Inferior parietal cortex (tissue), 1 donor: ENCODE measurements at regions not wholly inside any gene's neighbourhood (a gene's known extent, or its start where the extent isn't known, plus 50 kb on each side); places are given as distances from the start of the nearest gene placed in this dataset.

ENCODE experiments used
- DNase-seq: peaks from one replicate; pipeline ENCODE4 v3.0.0-alpha.2; 2016; ENCODE audit errors: extremely low spot score

DNA sequence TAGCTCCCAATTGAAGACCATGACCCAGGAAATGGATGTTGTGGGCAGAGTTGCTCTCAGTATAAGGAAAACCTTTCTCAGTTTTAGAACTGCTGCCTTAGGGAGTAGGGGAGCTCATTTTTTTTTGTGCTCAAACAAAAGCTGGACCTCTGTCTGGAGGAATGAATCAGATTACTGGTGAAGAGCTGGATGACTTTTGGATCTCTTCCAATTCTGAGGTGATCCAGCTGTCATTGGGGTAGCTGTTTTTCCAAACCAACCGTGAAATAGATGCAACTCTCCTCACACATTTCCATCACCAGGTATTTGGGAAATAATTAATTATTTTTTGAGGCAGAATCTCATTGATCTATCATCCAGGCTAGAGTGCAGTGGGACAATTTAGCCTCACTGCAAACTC, 251.3 kb upstream of the PLET1 start:
- no peak for DNase-seq

DNA sequence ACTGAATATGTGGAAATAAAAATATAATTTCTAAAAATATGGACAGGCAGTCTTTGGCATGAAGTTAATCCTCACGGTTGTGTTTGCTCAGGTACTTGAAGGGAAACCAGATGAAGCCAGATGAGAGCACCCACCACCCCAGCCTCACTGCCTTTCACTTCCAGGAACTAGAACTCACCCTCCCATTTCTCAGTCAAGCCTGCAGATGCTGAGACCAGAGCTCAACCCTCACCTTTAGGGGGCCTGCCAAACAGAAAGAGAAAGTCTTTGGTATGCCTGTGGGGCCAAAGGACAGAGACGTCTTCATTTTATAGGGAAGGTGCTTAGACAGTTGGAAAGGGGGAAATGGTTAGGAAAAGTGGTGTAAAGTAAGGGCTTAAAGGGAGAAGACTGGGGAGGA, 252.8 kb upstream of the PLET1 start:
- no peak for DNase-seq

DNA sequence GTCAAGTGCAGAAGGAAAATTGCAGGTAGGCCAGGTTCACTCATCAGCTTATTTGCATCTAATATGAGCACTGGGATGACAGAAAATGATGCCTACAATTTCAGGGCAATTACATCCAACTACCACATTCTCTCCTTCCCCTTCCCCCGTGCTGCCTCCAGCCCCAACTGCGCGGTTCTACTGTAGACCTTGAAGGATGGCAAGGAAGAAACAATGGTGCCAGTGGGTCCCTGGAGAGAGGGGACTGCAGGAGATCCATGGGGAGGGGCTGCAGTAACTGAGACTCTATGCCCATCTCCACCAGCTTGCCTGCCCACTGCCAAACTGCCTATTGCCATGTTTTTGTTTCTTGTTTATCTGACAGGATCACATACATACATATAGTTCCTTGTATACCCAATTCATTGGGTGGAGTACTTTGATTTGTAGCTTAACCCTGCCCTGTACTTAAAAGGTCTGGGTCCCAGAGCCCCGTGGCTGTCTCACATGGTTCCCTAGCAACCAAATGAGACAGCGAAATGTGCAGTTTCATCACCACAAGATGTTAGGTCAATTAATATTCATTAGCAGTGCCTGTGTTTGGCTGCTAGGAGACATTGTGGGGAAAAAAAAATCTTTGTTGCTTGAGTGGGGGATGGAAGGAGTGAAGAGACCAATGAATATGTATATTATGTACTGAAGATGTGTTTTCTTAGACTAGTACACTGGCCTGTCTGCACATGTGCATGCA, 253.5 kb upstream of the PLET1 start:
- DNase-seq, result peak; percentile 57

DNA sequence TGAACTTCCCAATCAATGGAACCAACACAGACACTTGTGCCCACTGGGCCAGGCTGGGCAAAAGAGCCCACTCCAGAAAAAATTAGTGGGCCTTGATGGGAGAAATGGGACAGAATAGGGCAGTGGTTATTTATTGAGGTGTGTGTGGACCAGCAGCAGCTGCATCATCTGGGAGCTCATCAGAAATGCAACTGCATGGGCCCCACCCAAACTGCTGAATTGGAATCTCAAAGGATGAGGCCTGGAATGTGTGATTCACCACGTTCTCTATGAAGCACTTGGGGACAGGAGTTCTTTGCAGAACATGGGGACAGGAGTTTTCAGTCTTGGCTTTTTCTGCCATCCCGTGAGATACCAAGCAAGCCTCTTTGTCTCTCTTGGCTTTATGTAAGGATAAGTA, 255.6 kb upstream of the PLET1 start:
- no peak for DNase-seq

GRCh38 chr11:112516755-112517154, 256.1 kb upstream of the PLET1 start:
- no peak for DNase-seq

- no peak for DNase-seq
These were observed 257.7 kb upstream of the PLET1 start for GRCh38 chr11:112518371-112518770.

GRCh38 chr11:112519751-112520150, 259.1 kb upstream of the PLET1 start:
- DNase-seq, result no peak

DNA sequence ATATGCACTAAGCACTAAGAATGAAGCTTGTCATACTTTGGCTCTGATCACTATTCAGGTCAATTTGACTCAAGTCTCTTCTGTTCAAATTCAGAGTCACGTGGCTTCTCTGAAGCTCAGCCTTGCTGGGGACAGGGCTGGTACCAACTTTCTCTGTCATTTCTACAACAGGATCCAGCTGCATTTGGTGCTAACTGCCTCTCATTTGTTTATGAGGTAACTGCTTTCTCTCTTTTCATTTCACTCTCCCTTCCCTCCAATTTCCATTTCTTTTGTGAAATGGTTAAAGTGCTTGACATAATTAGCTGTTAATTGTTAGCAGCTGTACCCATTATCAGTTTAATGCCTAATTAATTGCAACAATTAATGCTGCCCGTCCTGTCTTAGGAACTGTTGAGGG, 259.7 kb upstream of the PLET1 start:
- DNase-seq, result no peak

DNA sequence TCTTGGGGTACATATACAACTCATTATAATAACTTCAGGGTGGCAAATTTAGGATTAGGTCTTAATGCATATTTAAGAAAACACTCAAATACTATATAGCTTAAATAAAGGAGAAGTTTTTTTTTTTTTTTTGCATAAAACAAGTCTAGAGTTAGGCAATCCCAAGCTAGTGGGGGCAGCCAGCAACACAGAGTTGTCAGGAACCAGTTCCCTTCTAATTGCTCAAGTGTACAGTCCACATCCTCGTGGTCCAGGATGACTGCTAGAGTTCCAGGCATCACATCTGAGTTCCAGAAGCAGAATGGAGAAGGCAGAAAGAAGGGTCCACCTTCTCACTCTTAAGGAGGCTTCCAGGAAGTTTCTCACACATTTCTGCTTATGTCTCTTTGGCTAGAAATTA, 261.9 kb upstream of the PLET1 start:
- DNase-seq, result no peak

GRCh38 chr11:112523031-112523430, 262.4 kb upstream of the PLET1 start:
- no peak for DNase-seq

GRCh38 chr11:112523477-112523876, 262.8 kb upstream of the PLET1 start:
- peak; percentile 65 for DNase-seq

DNA sequence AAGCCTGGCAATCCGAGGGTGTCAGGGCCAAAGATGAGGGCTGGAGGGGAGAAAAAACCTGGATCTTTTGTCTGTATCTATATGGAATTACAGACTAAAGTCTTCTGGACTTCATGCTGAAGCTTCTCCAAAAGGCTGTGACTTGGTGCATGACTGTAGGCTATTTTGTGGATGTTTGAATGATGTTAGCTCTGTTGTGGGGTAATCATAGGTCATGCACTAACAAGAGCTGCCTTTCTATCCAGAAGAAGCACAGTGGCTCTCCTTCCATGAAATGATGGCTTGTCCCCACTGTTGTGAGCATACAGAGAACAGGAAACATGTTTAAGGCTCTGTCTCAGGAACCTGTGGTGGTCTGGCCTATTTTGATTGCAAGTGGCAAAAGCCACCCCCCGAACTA, 263.3 kb upstream of the PLET1 start:
- peak; percentile 32 for DNase-seq

DNA sequence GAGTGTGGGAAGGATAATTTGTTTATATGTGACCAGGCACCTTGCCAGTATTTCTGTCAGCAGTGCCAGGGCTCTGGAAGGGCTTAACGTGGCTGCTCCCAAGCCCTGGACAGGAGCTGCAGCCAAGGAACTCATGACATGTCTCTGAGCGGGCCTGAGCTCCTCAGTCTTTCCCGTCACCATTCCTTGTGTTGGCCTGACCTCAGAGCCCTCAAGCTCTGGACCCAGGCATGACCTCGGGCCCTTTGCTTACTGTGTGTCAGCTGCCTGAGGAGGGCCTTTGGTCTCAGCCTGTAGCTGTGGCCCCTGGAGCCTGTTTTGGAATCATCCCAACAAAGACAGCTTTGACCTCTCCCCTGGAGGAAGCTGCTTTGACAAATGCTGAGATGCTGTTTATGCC, 264.1 kb upstream of the PLET1 start:
- DNase-seq, result no peak

DNA sequence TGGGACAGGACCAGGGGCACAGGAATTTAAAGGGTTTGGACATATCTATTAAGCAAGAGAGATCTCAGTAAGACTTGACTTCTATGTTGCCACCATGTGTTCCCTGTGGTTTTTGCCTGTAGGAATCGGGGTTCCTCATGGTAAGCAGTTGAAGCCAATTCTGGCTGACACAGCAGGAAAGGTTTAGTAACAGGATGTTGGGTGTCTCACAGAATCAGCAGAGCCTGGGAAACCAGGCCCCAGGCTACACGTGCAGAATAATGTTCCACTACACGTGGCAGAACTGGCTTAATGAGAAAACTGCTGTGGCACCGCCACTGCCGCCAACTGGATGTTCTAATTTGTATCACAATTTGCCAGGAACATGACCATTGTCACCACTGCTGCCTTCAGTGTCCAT, 264.6 kb upstream of the PLET1 start:
- DNase-seq, result peak; percentile 11

DNA sequence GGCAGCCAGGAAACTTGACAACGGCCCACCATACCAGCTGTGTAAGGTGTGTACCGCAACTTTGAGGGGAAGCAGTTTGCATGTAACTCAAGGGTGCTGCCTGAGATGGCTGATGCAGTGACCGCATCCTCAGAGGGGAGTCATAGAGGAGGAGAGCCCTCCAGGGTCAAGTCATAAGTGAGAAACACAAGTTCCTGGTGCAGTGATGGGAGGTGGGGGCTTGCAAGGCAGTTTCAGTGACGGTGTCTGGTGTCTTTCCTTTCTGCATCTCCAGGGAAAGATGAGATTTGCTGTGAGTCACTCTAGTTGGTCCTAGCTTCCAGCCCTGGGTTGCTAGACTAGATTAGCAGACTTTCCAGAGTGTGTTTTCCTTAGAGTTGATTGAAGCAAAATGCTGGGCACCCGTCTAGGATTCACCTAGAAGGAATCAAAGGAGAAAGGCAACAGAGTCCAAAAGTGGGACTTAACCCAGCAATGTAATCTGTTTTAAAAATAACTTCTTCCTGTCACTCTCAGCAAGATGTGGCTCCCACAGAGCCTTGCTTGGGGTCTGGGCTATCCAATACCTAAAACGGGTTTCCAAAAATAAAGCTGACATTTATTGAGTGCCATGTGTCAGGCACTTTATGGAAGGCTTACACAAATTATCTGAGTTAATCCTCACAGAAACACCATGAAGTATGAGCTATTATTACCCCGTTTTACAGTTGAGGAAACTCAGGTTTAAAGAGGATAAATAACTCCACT, 265.4 kb upstream of the PLET1 start:
- no peak for DNase-seq

DNA sequence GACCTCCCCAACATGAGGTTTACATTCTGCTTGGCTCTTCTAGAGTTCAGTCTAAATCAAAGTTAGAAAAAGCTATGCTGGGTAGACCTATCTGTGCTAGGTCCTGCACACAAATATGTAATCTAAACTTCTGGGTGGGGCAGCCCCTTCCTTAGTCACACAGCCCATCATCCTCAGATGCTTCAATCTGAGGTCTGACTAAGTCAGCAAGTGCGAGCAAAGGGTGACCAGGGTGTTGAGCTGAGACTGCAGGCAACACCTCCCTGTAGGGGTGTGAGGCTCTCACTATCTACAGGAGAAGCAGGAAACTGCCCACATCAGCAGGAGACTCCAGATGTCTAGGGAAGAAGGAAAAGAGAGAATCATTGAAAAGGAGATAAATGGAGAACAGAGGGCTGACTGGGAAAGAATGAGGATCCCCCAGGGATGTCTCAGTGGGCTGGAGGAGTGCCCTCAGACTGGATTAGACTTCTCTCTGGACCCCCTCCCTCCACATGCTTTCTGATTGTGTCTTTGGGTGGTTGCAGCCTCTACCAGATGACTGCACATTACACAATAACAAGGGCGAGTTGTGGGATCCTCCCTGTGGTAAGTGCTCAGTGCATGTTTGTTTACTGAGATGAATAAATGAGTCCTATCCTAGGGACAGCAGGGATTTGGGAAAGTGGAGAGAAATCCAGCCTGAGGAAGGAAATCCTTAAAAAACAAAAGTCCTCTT, 266.2 kb upstream of the PLET1 start:
- no peak for DNase-seq

- no peak for DNase-seq
These were observed 268.4 kb upstream of the PLET1 start for GRCh38 chr11:112529071-112529470.

DNA sequence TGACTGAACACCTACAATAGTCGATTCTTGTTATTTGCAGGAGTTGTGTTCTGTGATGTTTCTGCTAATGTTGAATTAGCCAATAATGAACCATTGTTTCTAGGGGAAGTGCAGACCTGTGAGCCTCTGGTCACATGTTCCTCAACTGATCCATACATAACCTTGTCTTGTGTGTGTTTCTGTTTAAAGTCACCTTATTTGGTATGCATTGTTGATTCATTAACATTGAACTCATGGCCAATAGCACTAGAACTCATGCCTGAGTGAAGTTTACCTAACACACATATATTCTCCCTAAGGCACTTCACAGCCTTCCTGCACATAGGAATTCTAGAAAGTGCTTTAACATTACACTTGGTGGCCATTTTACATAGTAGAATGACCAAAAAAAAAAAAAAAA, 271.8 kb upstream of the PLET1 start:
- DNase-seq, result no peak

DNA sequence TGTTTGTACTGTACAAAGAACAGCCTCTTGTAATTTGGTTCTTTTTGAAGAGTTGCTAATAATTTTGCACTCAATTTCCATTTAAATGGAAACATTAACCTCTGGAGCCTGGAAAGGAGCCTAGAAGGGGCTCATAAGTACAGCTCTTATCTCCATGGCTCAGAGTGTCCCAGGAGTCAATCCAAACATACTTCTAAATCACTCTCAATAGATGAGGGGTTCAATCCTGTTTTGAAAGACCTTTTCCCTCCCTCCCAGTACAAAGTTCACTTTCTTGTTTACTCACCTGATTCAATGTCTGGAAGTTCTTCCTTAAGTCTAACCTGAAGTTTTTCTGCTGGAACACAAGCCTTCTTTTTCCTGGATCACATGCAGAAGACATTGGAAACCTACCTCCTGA, 273.0 kb upstream of the PLET1 start:
- DNase-seq, result no peak

DNA sequence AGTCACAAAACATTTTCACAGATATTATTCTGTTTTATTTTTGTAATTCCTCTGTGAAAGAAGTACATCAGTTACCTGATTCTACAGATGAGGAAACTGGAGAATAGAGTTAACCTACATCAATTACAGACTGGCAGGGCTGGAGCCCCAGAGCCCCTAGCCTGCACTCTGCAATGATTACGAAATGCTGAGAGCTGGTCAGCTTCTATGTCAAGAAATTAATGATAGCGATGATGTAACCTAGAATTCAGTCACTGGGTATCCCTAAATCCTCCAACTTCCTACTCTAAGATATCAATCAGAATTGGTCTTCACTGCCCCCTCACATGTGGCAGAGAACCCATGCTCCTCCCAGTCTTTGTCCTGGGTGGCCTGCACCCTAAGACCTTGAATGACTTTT, 273.5 kb upstream of the PLET1 start:
- DNase-seq, result no peak

GRCh38 chr11:112537026-112537425, 276.4 kb upstream of the PLET1 start:
- no peak for DNase-seq

- no peak for DNase-seq
These were observed 277.2 kb upstream of the PLET1 start for GRCh38 chr11:112537846-112538330.
